ENCODE measurements at regions not wholly inside any gene's neighbourhood (a gene's known extent, or its start where the extent isn't known, plus 50 kb on each side); places are given as distances from the start of the nearest gene placed in this dataset.

DNA sequence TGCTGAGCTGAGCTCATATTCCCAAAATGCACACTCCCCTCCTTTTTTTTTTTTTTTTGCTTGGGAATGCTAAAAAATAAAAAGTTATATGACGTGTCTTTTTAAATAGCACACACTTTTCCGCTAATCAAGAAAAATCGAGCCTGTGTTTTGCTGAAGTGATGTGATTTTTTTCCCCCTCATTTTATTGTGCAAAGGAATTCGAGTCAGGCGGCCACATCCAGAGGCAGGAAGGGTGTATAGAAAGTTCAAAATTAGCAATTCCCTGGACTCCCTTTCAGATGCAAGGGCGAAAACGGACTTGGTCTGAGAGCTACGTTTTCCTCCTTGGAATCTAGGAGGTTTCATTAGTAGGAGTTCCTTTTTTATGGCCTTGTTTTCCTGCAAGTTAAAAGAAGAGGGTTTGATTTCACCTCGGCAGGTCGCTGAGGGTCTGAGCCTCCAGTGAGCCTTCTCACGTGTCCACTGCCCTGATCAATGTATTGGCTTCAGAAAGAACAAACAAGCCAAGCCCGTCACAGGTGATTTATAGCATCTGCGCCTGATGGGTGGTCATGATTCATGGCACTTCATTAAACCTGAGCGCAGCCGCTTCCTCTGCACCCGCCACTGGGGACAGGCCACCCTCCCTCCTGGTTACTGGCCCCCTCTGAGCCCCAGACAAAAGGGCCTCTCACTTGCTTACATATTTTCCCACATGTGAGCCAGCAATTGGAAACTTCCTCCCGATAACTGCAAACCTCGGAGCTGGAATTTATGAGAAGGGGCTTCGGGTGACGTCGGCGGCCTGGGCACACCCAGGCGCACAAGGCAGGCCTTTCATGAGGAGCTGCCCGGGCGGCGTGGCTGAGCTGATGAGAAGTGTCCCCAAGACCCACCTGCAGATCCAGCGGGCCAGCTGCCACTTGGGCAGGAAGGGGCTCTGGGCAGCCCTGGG is 64.4 kb upstream of the LINC01488 start:
- FAIRE-seq = no peak

DNA sequence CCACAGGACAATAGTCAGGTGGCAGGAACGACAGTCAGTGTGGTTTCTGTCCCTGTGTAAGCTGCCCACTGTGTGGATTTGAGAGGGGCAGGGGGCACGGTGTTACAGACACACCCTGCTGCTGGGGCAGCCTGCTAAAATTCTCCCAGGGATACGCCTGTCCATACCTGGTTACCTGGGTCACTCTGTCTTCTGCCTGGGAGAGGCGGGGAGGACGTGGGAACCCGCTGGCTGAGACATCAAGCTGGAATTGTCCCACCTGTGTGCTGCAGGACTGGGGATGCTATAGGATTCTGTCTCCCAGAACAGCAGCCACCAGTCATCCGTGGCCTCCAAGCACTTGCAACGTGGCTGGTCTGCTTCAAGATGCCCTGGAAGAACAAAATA is 63.8 kb upstream of the LINC01488 start:
- FAIRE-seq = no peak

DNA sequence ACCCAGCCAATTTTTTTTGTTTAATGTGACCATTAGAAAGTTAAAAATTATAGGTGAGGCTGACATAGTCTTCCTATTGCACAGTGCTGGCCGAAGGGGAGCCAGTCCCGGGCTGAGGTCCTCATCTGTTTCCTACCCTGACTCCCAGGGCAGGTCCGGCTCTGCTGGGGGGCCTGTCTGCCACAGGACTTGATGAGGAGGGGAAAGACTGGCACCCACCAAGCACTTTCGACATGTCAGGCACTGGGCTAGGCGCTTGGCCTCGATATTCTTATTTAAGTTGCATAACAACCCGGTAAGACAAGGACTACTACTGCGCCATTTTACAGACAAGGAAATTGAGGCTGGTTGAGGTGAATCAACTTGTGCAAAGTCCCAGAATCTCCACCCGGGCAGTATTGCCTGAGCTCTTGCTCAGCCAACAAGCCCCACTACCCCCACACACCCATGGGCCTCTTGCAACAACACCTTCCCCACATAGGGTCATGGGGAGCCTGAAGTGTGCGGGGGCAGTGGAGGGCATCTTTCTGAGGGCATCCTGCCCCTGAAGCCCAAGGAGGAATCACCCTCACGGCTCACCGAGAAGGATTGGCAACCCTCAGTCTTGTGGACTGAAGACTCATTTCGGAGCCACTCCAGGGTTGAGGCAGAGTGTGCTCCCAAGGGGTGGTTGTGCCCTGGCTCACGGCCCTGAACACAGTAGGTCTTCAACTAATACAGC is 62.7 kb upstream of the LINC01488 start:
- FAIRE-seq = no peak

DNA sequence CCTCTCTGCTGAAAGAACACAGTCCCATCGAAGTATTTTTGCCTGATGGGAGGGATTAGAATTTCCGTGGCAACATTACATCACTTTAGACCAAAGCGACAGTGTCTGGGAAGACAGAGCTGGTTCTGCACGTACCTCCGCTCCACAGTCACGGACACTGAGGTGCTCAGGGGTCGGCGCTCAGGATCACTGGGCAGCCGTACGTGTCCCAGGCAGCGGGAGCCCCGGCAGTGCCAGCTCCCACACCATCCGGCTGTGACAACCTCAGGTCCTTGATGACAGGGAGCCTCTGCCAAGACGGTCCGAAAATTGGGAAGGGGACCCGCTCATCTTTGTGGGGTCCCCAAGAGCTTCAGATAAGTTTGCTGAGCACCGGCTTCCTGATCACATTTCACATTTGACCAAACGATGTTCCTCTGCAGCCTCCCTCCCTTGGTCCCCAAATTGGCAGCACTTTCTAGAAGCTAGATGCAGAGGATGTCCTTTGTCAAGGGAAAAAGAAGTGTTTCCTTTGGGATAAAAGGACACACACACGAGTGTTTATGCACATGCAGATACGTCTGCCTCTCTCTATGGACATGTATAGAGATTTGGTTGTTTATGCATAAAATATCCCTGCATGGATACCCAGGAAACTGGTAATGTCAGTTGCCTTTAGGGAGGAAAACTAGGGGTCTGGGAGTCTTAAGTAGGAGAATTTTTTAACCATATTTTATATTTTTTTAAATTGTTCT is 61.6 kb upstream of the LINC01488 start:
- FAIRE-seq = no peak

DNA sequence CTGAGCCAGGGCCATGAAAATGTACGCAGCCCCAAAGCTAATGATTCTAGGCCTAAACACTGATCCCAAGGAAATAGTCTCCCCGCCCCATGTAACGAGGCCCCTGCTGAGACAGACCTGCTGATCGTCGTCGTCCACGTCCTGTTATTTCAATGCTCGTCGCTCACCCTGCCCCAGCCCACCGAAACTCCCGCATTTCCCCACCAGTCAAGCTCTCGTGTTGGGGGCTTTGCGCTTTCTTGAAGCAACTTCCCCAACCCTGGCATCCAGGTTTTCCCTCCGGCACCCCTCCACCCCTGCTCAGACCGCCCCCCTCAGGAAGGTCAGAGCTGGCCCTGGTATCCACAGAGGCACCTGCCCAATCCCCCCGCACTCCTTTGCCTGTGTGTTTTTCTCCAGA is 58.8 kb upstream of the LINC01488 start:
- FAIRE-seq = no peak

DNA sequence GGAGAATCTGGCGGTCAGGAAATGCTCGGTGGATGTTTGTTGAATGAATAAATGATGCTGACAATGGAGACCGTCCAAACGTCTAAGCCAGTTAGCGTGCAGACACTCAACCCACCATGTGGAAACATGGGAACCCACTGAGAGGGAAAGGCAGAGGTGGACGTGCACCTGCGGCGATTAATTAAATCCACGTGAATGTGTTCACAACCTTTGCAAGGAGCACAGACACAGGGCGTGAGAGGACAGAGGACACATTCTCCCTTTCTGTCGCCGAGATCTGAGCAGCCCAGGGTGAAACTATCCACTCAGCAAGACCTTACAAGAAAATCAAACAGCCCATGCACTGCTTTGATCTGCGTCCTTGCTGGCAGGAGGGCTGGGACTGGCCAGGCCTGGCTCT is 58.3 kb upstream of the LINC01488 start:
- FAIRE-seq = no peak

DNA sequence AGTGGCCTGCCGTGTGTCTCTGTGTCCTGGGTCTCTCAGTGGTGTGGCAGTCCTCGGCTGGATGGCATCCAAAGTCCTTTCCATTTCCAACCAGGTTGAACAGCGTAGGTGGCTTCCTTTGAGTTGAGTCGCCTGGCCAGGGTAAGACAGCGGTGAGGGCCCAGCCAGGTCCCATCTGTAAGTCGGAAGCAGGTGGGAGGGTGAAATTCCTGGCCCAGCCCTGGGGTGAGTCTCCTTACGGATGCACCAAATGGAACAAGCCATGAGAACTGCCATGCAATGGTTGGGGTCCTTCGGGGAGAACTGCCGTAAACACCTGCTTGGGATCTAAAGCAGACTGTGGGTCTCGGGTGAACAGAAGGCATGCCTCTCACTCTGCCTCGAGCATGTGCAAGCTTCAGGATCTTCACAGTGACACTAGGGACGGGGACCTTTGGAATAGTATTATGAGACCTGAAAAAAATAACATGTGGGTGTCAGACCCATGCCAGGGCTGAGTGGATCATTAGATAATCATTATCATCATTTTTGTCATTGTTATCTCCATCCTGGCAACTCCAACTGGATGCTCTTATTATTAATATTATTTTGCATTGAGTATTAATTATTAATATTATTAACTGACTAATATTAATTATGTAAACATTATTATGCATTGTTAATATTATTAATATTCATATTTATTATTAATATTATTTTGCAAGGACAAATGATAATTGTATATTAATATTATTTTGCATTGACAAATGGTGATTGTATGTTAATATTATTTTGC is 57.7 kb upstream of the LINC01488 start:
- FAIRE-seq = peak; percentile 87

DNA sequence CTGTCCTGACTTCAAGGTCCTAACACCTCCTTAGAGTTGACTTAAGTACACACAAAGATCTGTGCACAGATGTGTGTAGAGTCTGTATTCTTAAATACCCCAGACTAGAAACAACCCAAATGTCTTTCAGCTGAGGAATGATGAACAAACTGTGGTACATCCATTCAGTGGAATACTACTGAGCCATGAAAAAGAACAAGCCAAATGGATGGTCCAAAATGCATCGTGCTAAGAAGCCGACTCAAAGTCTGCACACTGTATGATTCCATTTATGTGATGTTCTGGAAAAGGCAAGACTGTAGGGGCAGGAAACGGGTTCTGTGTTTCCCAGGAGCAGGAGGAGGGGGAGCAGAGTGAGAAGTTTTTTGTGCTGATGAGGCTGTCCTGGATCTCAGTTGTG is 56.7 kb upstream of the LINC01488 start:
- no peak for FAIRE-seq

DNA sequence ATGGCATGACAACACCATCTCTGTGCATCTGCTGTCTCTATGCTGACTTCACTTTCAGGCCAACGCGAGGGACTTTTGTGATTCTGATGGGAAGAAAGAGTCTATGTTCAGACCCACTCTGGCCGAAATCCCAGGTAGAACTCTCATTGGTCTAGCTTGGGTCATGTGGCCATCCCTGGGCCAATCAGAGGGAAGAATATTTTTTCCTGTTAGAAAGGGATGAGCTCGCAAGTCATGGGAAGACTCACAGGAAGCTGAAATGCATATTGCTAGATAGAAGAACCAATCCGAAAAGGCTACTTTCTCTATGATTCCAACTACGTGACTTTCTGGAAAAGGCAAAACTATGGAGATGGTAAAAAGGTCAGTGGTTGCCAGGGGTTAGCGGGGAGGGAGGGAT is 56.0 kb upstream of the LINC01488 start:
- no peak for FAIRE-seq

DNA sequence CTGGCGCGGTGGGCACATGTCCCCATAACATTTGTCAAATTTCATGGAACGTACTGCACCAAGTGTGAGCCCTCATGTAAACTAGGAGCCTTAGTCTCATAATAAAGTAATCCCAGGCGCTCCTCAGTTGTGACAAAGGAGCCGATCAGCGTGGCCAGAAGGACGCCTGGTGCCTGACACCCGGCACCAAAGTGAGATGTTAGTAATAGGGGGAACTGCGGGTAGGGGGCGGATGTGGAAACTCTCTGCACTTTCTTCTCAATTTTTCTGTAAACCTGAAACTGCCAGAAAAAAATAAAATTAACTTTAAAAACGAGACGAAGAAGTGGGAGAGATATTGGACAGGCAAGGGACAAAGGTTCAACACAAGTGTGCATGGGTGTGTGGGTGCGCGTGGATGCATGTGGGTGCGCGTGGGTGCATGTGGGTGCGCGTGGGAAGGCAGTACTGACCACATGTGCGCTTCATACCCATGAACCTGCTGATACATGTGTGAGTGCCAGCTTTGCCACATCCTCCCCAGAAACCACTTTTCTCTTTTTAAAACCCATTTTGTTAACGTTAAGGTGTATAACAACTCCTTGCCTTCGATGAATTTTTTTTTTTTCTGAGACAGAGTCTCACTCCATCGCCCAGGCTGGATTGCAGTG is 55.4 kb upstream of the LINC01488 start:
- FAIRE-seq = no peak

DNA sequence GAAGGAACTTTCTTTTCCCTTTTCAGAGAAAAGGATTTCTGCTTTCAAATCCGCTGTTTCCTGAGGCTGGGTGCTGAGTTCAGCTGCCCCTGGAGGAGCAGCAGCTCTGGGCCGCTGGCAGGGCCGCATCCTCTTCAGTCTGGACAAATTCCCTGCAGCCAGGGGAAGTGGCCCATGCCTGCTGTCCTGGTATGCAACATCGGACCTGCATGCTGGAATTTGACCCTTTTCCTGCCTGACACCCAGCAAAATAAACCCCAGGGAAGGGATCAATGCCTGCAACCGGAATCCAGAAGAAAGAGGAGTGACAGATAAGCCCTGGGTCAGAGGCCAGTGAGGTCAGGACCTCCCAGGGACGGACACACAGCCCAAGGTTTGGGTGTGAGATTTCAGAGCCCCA is 54.1 kb upstream of the LINC01488 start:
- FAIRE-seq = no peak

DNA sequence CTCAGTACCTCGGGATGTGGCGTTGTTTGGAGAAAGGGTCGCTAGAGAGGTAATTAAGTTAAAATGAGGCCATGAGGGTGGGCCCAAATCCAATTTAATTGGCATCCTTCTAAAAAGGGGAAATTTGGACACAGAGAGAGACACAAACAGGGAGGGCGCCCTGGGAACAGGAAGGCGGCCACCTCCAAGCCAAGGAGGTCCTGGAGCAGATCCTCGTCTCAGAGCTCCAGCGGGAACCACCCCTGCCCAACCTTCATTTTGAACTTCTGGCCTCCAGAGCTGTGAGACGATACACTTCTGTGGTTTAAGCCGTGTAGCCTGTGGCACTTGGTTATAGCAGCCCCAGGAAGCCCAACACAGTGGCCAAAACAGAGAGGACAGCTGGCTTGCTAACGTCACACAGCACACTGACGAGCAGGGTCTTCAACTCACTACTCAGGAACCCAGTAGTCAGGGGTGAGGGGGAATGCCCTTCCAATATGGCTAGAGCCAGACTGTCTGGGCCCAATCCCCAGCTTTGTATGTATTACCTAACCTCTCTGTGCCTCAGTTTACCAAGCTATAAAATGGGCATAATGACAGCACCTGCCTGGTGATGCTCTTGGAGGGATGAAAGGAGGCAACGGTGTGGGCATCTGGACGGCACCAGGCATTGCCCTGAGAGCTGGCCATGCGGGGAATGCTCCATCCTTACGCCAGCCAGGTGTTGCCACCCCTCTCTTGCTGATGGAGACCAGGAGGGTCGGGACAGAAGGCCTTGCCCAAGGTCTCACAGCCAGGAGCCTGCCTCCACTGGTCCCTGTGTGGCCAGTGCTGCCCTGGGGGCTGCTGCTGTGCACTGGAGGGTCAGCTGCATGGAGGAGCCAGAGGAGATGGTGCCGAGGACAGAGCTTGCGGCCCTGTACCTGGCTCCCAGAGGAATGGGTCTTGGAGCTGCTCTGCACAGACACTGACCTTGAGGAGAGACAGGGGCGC is 53.3 kb upstream of the LINC01488 start:
- no peak for FAIRE-seq

DNA sequence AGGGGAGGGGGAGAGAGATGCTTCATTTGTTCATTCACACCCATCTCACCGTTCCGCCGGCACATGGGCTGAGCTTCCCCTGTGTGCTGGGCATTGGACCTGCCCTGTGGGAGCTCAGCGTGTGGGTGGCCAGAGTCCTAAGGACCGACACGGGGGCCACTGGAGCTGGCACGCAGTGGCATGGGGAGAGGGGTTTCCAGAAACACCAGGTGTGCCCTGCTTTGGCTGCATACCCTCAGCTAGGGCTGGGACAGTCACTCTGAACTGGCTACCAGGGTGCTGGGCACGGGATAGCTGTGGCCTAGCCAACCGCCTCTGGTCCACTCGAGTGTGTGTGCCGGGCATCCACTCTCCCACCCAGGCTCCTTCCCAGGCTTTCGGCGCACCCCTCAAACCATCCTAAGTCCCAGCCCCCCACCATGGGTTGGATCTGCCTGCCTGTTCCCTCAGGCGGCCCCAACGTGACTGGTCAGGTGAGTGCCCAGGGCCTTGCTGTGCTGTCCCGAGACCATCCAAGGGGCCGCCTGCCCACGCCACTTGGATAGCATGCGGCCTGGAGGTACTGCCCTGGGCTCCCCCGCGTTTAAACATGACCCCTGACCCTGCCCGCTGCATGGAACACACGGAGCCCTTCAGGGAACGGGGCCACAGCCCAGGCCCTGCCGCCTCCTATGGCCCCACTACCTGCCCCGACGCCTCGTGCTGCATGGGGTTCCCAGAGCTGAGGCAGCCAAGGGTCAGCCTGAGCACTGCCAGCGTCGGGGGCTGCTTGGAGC is 51.6 kb upstream of the LINC01488 start:
- FAIRE-seq = no peak

DNA sequence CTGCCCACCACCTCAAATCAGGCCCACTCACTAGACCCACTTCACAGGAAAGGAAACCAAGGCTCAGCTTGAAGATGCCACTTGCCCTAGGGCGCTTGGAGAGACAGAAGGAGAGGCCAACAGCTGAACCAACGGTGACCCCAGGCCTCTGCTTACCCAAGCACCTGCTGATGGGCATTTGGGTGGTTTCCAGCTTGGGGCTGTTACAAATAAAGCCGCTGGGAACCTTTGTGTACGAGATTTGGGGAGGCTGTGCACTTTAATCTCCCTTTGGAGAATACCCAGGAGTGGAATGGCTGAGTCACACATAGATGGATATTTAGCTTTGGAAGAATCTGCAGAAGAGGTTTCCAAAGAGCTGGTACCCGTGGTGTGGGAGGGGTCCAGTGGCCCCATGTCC is 50.9 kb upstream of the LINC01488 start:
- FAIRE-seq = no peak

DNA sequence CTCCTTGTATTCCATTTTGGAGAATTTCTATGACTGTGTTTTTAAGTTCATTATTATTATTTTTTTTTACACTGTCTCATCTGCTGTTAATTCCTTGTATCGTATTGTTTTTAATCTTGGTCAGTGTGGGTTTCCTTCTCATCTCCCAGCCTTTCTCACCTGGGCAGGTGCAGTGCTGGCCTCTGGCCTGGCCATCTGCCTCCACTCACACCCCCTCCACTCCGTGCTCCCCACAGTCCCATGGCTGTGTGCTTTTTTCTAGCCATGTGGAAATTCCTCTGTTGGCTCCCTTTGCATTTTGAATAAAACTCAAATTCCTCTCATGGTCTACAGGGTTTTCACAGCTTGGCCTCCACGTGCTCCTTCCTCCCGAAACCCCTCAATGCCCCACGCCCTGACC is 50.3 kb upstream of the LINC01488 start:
- FAIRE-seq = no peak

All from G401.6 (cell line).